ENCODE measurements at regions not wholly inside any gene's neighbourhood (a gene's known extent, or its start where the extent isn't known, plus 50 kb on each side); places are given as distances from the start of the nearest gene placed in this dataset.

DNA sequence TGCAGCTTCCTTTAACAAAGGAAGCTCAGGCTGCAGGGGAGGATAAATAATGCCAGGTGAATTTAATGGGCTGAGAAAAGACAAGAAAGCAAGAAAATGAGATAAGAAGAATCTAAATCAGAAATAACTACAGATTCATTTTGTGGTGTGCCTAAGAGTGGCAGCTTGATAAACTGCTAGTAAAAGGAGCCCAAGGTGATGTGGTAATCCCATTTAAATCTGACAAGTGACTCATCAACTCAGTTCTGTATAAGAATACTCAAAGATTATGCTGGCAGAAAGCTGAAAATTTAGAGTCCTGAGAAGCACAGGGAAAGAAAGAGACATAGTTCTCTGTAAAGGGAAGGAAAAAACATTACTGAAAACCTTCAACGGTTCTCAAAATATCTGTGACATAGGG, 109.4 kb upstream of the PDE1C start:
- no peak for TF ChIP-seq POLR2AphosphoS5 (IDR thresholded peaks at IDR 0.05)
- TF ChIP-seq, protein P1, sequence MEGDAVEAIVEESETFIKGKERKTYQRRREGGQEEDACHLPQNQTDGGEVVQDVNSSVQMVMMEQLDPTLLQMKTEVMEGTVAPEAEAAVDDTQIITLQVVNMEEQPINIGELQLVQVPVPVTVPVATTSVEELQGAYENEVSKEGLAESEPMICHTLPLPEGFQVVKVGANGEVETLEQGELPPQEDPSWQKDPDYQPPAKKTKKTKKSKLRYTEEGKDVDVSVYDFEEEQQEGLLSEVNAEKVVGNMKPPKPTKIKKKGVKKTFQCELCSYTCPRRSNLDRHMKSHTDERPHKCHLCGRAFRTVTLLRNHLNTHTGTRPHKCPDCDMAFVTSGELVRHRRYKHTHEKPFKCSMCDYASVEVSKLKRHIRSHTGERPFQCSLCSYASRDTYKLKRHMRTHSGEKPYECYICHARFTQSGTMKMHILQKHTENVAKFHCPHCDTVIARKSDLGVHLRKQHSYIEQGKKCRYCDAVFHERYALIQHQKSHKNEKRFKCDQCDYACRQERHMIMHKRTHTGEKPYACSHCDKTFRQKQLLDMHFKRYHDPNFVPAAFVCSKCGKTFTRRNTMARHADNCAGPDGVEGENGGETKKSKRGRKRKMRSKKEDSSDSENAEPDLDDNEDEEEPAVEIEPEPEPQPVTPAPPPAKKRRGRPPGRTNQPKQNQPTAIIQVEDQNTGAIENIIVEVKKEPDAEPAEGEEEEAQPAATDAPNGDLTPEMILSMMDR (IDR thresholded peaks at IDR 0.05 in 8 of 11, conservative IDR thresholded peaks at IDR 0.05 in 3 of 11), result no peak

Measured in spleen (tissue), 7 donors.